H1 (cell line): ENCODE measurements at regions not wholly inside any gene's neighbourhood (a gene's known extent, or its start where the extent isn't known, plus 50 kb on each side); places are given as distances from the start of the nearest gene placed in this dataset.

Experiments used
- CEBPB ChIP-seq: IDR thresholded peaks from 2 replicates; pipeline ENCODE4 v1.6.1; 2012; ENCODE audit warnings: low read depth, low read length
- CTCF ChIP-seq, 3 experiments: IDR thresholded peaks; 1 replicate in 2 of 3; 2 replicates in 1 of 3; pipeline versions ENCODE4 v1.5.1 to v1.6.1; 2011; ENCODE audit warnings: low read length in 3 of 3, mild to moderate bottlenecking in 3 of 3, inconsistent platforms in 2 of 3, low read depth in 1 of 3, moderate library complexity in 1 of 3; ENCODE audit not compliant: insufficient read depth in 1 of 3; ENCODE audit errors: control extremely low read depth in 1 of 3
- EZH2 ChIP-seq: fragments of 200-600 bp; sonication (generic); IDR thresholded peaks from 2 replicates; pipeline ENCODE4 v1.7.1; 2012; ENCODE audit warnings: low read depth, mild to moderate bottlenecking, moderate library complexity, low read length, inconsistent platforms; ENCODE audit not compliant: severe bottlenecking
- GTF2F1 ChIP-seq: IDR thresholded peaks from 2 replicates; pipeline ENCODE4 v1.6.1; 2012; ENCODE audit warnings: low read depth, low read length, improper control_type of control experiment, borderline replicate concordance
- JUND ChIP-seq: IDR thresholded peaks from 2 replicates; pipeline ENCODE4 v1.6.1; 2011; ENCODE audit warnings: mild to moderate bottlenecking, improper control_type of control experiment, low read length
- POLR2A ChIP-seq, 2 experiments: IDR thresholded peaks; 1 replicate in 1 of 2; 2 replicates in 1 of 2; pipeline ENCODE4 v1.6.1; 2011; ENCODE audit warnings: low read depth in 2 of 2, low read length in 2 of 2, mild to moderate bottlenecking in 2 of 2; ENCODE audit errors: control extremely low read depth in 1 of 2
- POLR2AphosphoS5 ChIP-seq: IDR thresholded peaks from 2 replicates; pipeline ENCODE4 v1.6.1; 2011; ENCODE audit warnings: low read depth, low read length
- TAF1 ChIP-seq: IDR thresholded peaks from 2 replicates; pipeline ENCODE4 v1.6.1; 2011; ENCODE audit warnings: mild to moderate bottlenecking, low read depth, low read length

GRCh38 chr6:1054653-1055014 is 257.3 kb upstream of the FOXQ1 start:
- TF ChIP-seq POLR2A (IDR thresholded peaks at IDR 0.05; ENCODE audit: control extremely low read depth in 1 of 2, low read depth in 2 of 2, low read length in 2 of 2) (no peak), CTCF (IDR thresholded peaks at IDR 0.05; ENCODE audit: control extremely low read depth in 1 of 3, insufficient read depth in 1 of 3, low read depth in 1 of 3, low read length in 3 of 3) (no peak), POLR2AphosphoS5 (no peak), JUND (no peak), EZH2 (no peak), CEBPB (no peak), TAF1 (no peak), GTF2F1 (no peak)
